ENCODE measurements at regions not wholly inside any gene's neighbourhood (a gene's known extent, or its start where the extent isn't known, plus 50 kb on each side); places are given as distances from the start of the nearest gene placed in this dataset.
A peak's percentile ranks its signal among the peaks of the same experiment; 100 is the strongest.
"Not testable (repeated sequence)": the region's sequence is repeated elsewhere in the genome, so short reads cannot be mapped to it uniquely, and the experiment has no call there.

GRCh38 chr22:23437107-23437395, 143.0 kb downstream of the IGLL1 start:
- not testable (repeated sequence) for DNase-seq

- DNase-seq = not testable (repeated sequence)
These were observed 143.6 kb downstream of the IGLL1 start for GRCh38 chr22:23436354-23437106.

- not testable (repeated sequence) for DNase-seq
These were observed 144.9 kb downstream of the IGLL1 start for GRCh38 chr22:23435186-23435585.

GRCh38 chr22:23434198-23434830, 145.8 kb downstream of the IGLL1 start:
- not testable (repeated sequence) for DNase-seq

GRCh38 chr22:23433127-23434005, 146.7 kb downstream of the IGLL1 start:
- DNase-seq = peak; percentile 67

- DNase-seq = not testable (repeated sequence)
These were observed 147.4 kb downstream of the IGLL1 start for GRCh38 chr22:23432719-23433118.

- peak; percentile 7 for DNase-seq
These were observed 148.6 kb downstream of the IGLL1 start for GRCh38 chr22:23431337-23432072.

GRCh38 chr22:23424551-23425068, 155.5 kb downstream of the IGLL1 start:
- DNase-seq = not testable (repeated sequence)

GRCh38 chr22:23424031-23424430, 156.1 kb downstream of the IGLL1 start:
- DNase-seq = no peak

- not testable (repeated sequence) for DNase-seq
These were observed 157.8 kb downstream of the IGLL1 start for GRCh38 chr22:23422281-23422680.

- DNase-seq = not testable (repeated sequence)
These were observed 158.8 kb downstream of the IGLL1 start for GRCh38 chr22:23421300-23421699.

GRCh38 chr22:23419931-23420330, 160.2 kb downstream of the IGLL1 start:
- no peak for DNase-seq

GRCh38 chr22:23419171-23419570, 160.9 kb downstream of the IGLL1 start:
- DNase-seq = no peak

- no peak for DNase-seq
These were observed 161.8 kb downstream of the IGLL1 start for GRCh38 chr22:23418159-23418788.

GRCh38 chr22:23417327-23417726, 162.8 kb downstream of the IGLL1 start:
- DNase-seq = not testable (repeated sequence)

GRCh38 chr22:23416169-23416690, 163.9 kb downstream of the IGLL1 start:
- DNase-seq = not testable (repeated sequence)

GRCh38 chr22:23415490-23415851, 164.6 kb downstream of the IGLL1 start:
- no peak for DNase-seq

GRCh38 chr22:23414727-23415489, 165.2 kb downstream of the IGLL1 start:
- no peak for DNase-seq

GRCh38 chr22:23411739-23412138, 168.4 kb downstream of the IGLL1 start:
- no peak for DNase-seq

GRCh38 chr22:23410411-23410810, 169.7 kb downstream of the IGLL1 start:
- DNase-seq = no peak

GRCh38 chr22:23409976-23410375, 170.1 kb downstream of the IGLL1 start:
- DNase-seq = no peak
